ENCODE measurements at regions not wholly inside any gene's neighbourhood (a gene's known extent, or its start where the extent isn't known, plus 50 kb on each side); places are given as distances from the start of the nearest gene placed in this dataset.

DNA sequence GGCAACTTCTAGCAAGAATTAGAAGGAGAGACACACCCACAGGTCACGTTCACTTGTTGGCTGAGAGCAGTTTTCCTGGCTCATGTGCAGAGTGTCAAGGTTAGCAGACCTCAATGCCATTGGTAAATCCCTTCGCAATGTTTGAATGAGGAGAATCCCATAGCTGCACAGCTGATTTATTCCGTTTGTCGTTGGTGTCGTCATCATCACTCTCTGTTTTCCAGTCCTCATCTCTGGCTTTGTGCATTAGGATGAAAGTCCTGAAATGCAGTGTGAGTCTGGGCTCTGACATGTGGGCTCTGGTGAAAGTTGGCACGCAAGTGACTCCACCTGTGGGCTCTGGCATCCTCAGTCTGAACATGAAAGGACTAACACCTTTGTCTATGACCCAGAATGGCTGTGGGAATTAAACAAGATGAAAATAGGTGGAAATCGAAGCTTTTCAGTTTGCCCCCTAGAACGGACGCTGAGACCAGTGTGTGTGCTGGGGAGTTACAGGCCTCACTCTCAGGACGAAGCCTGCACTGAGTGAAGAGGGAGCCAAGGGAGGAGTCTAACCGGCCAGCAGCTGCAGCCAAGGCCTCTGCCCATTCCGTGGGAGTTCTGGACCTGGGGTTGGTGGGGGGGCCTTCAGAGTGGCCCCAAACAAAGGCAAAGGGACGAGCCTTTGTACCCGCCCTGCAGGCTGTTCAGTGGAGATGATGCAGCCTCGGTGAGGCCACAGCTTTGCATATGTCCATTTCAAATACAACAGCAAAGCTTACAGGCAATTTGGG is 74.8 kb upstream of the ZNF516 start:
- no peak for DNase-seq

DNA sequence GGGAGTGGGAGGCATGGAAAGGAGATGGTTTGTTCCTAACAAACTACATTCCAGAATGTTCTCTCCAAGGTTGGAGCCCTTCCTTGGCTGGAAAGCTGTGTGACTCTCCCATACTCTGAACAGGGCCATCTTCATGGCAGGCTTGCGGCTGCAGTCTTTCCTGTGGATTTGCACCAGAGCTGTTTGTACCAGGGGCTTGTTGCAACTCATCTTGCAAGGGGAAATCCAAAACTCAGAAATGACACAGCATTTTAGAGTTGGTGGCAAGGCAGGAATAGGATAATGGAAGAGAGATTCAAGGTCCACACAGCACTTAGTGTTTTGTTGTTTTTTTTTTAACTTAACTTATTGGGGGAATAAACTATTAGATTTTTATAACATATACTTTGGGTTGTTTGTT is 73.7 kb upstream of the ZNF516 start:
- DNase-seq, result no peak

DNA sequence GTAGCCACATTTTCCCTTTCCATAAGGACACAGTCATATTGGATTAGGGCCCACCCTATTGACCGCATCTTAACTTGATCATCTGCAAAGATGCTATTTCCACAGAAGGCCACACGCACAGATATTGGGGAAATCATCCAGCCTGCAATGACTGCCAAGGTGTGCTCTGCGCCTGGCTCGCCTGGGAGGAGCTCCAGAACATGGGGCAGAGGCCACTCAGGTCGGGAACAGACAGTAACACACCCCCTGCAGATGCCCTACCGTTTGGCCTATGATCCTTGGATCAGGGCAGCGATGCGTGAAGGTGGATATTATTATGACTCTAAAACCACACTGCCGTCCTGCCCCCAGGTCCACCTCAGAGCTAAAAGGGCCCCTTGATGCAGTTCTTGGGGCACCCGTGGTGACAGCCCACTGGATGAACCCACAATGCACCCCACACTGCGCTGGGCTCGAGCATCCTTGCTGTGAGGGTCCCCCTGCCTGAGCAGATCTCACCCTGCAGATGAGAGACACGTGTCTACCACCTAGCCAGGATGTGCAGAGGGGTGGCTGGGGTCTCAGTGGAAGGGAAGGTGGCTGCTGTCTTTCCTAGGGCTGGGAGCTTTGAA is 72.9 kb upstream of the ZNF516 start:
- no peak for DNase-seq

DNA sequence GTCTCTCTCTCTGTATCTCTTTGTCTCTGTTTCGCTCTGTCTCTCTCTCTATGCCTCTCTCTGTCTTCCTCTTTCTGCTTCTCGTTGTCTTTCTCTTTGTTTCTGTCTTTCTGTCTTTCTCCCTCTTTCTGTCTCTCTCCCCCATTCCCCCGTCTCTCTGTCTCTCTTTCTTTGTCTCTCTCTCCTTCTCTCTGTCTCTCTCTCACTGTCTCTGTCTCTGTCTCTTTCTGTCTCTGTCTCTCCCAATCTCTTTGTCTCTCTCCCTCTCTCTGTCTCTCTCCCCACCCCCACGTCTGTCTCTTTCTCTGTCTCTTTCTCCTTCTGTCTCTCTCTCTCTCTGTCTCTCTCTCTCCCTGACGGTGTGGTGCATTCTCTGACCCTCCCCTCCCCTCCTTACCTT is 71.9 kb upstream of the ZNF516 start:
- DNase-seq, result no peak

DNA sequence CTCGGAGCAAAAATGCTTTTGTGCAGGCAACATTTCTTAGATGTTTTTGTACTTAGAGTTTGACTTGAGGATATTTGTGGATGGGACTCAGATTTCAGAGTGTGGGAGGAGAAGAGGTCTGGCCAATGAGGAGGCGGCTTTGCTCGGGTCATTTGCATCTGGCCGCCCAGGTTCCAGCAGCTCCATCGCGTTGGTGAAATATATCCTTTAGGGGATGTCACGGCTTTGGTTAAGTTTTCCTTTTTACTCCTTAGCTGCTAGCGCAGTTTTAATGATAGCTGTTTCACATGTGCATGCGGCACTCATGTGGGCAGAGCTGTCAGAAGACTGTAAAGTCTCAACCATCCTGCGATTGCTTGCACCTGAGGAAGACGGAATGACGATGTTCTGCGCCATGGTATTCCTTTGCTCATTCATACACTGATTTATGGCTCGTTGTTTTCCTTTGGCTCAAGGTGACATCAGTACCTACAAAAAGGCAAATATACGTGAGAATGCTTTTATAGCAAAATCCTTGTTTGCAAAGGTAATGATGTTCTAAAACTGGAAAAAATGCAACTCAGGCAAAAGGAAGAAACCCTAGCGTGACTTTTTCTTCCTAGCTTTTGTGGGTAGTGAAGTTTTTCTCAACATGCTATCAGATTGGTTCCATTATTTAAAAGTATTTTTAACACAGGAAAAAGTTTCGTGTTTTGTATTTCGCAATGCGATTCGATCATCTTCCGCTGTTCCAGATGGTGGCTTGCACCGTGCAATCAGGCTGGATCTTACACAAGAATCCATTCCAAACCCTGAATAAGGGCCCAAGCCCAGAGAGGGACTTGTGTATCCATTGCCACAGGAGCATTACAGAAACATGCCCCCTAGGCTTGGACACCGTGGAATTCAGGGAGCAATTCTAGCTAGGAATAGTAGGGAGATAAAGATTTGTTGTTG is 70.5 kb upstream of the ZNF516 start:
- DNase-seq, result peak; percentile 11

DNA sequence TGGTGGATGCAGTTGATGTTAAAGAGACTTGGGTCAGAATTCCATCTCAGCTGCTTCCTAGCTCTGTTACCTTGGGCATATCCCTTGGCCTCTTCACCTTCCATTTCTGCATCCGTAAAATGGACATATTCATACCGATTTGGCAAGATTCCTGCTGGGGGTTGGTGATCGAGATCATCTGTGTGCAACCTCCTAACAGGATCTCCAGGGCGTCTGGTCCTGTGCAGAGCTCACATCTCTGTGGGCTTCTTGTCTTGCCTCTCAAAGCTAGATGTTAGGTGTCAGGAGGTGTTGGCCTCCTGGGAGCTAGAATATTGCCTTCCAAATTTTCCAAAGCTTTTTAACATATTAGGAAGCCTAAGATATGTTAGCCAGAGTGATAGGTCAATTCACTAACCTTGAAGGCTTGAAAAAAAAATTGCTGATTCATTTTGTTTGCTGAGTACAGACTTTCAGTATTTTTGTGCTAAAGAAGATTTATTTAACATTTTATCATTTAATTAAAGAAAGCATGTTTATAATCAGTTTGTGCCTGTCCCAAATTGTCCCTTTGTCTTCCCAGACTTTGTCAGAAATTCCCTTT is 69.7 kb upstream of the ZNF516 start:
- no peak for DNase-seq

DNA sequence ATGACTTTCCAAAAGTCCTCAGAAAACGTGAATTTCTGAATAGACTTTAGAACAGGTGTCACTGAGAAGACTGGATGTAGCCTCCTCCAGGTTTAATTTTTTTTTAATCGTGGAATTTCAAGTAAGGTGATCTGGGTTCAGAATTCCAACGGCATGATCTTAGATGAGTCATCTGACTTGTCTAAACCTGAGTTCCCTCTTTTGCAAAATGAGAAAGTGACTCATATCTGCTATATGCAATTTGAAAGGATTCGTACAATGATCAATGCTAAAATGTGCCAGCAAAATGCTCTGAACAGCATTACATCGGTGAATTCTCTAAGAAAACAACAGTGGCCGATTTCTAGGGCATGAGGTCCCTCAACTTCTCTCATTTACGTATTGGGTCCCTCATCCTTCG is 69.1 kb upstream of the ZNF516 start:
- no peak for DNase-seq

DNA sequence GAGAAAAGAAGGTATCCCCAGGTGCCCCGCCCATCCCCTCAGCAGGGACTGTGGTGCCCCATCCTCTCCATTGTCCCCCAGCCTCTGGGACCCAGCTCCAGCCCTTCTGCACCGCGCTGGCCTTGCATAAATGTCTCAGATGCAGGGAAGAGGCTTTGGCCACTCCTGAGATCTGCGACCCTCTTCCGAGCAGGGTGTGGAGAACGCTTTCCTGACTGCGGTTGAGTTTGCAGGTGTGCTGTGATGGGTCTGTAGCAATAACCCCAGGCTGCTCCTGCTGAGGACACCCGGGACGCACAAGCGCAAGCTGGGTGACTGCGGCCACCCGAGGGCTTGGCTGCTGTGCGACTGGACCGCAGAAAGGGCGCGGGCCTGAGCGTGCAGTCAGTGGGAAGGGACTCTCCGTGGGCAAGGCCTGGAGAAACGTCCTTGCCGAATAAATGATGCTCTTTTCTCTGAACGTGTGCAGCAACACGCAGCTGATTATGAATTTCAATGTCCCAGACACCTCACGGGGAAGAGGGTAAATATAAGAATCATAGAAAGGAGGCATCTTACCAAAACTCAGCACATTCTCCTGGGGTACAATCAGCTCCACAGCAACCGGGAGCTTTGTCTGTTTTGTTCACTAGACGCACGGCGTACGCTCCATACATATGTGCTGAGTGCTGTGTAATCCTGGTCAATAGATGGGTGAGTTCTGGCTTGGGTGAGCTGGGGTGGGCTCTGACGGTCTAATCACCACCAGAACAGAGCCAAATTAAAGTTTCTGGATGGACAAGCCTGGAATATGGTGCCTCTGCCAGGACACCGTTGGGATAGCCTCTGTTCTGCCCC is 67.5 kb upstream of the ZNF516 start:
- DNase-seq, result no peak

DNA sequence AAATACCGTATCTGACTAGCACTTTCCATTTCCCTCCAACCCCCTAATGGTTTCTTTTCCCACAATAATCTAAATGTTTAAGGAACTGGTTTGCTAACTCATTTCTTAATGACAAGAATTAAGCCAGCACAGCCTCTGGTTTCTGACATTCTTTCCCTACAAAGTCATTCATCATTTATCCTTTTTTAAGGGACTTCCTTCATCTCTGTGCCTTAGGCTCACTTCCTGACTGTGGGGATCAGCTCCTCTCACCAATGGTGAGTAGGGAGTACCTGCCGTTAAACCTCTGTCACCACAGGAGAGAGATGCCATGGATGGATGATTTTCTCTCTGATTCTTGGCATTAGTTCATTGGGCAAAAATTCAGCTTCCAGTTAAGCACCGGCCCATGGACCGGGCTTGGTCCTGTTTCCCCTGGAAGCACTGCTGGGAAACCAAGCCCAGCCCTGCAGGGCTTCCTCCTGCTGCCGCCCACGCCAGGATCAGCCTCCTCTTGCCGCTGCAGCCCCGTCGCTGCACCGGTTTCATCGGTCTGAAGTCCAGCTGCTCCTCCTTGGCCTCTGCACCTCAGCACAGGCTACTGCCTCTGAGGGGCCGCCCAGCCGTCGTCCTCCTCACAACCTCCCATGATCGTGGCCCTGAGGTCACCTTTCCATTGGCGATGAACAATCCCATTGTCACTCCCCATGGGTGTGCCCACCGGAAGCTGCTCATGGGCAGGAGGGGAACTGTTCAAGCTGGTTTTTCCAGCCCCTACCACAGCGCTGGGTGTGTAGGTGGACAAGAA is 64.0 kb upstream of the ZNF516 start:
- DNase-seq, result no peak

DNA sequence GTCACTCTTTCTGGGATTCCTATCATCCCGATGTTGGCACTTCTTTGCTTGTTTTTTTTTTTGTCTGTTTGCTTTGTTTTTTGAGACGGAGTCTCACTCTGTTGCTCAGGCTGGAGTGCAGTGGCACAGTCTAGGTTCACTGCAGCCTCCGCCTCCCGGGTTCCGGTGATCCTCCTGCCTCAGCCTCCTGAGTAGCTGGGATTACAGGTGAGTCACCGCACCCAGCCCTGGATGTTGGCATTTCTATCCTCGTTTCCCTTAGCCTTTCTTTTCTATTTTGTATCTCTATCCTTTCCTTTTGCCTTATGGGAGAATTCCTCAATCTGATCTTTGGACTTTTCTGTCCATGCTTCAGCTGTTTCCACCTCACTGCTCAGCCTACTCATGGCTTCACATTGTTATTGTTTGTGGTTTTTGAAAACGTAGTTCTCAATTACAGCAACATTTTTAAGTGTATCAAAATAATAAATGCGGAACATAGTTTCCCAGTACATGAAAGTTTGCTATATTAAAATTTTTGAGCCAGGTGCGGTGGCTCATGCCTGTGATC is 62.1 kb upstream of the ZNF516 start:
- DNase-seq, result no peak

DNA sequence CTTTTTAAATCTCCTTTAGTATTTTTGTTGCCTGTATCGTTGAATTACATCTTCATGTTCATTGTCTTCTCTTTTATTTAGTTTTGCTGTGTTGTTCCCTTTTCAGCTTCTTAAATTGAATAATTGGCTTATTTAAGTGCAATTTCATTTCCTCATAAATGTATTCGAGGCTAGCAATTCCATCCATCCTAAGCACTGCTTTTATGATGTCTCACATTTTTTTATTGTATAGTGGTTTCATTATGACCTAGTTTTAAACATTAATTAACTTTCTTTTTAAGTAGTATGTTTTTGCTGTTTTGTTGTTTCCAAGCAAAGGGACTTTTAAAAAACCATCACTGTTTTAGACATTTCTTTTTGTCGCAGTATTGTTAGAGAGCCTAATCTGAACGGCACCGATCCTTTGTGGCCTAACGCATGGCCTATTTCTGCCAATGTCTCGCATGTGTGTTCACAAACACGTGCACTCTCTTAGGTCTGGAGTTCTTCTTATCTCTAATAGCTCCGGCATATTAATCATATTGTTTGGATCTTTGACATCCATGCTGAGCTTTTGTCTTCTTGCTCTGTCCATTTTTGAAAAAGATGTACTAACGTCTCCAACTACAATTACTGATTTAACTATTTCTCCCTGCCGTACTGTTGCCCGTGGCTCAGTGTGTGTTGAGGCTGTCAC is 59.6 kb upstream of the ZNF516 start:
- no peak for DNase-seq

DNA sequence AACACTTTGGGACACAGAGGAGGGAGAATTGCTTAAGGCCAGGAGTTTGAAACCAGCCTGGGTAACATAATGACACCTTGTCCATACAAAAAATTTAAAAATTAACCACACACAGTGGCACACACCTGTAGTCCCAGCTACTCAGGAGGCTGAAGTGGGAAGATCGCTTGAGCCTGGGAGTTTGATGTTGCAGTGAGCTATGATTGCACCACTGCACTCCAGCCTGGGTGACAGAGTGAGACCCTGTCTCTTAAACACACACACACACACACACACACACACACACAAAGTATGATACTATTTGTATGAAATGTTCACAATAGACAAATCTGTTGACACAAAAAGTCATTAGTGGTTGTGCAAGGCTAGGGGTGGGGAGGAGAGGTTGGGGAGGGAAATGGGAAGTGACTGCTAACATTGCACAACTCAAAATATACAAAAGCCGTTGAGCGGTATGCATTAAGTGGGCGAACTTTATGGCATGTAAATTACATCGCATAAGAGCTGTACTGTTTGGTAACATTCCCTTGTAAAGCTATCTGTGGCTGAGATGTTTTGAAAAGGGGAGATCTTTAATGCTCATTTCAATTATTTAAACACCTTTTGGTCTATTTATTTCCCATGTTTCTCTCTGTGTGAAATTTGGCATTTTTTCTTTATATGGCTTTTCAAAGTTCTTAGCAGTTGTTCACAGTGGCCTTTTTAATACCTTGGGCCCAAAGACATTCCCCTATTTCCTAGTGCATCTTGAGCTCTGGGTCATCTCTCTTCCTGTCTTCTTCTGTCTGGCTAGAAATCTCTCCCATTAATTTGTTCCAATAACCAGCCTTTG is 58.9 kb upstream of the ZNF516 start:
- no peak for DNase-seq

DNA sequence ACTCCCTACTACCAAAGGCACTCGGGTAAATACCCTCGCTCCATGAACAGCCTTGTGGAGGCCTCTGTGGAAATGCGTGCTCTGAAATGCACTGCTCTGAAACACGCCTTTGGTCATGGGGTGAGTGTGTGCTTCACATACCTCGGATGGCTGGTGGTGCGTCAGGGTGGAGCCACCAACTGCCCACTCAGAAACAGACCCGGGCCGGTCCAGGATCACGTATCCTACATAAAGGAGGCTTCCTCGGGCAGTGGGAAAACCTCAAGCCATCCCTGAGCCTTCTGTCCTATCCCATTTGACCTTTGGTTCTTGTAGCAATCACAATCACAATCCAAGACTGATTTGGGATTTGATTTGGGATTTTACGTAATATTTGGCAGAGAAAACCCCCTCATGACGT is 53.5 kb upstream of the ZNF516 start:
- no peak for DNase-seq

DNA sequence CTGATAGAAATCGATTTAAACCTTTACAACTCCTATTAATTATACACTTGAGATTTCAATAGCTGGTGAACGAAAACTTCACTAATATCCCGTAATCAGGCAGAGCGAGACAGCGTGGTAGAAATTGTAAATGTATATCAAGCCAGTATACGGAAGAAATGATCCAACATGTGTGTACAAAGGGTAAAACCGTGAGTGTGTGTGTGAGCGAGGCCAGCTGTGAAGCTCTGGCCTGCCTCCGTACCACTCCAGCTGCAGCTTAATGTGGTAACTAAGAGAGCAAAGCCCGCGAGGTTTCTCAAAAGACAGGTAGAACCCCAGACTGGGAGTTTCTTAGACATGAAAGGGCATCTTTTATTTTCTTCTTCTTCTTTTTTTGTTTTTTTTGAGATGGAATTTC is 52.3 kb upstream of the ZNF516 start:
- DNase-seq, result no peak

DNA sequence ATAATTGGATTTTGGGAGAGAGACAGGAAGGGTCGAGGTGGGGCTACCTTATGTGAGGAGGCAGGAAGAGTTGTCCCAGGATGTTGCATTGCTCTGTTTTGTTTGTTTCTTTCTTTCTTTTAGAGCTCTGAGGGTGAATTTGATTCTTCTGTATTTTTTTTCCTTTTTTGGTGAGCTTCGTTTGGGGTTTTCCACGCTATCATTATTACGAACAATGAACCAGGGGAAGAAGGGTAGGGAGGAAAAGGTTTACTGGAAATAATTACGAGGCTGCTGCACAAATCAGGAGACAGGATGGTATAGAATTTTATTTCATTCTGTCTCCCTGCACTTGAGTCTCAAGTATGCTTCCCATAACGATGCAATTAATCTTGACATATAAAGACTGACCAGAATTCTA is 51.4 kb upstream of the ZNF516 start:
- no peak for DNase-seq

DNA sequence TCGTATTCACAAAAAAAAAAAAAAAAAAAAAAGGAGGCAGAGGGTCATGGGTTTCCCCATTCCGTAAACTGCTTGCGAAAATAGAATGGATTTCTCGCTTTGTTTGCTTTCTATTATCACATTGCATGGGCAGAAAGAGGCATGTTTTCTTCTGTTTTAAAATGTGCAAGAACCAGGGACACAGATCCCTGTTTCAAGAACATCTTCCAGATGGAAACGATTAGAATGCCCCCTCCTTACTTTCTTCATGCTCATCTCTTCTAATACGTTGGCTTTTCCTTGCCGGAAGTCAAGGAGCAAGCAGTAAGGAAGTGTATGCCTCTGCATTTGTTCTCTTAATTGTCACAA is 51.0 kb upstream of the ZNF516 start:
- no peak for DNase-seq

DNA sequence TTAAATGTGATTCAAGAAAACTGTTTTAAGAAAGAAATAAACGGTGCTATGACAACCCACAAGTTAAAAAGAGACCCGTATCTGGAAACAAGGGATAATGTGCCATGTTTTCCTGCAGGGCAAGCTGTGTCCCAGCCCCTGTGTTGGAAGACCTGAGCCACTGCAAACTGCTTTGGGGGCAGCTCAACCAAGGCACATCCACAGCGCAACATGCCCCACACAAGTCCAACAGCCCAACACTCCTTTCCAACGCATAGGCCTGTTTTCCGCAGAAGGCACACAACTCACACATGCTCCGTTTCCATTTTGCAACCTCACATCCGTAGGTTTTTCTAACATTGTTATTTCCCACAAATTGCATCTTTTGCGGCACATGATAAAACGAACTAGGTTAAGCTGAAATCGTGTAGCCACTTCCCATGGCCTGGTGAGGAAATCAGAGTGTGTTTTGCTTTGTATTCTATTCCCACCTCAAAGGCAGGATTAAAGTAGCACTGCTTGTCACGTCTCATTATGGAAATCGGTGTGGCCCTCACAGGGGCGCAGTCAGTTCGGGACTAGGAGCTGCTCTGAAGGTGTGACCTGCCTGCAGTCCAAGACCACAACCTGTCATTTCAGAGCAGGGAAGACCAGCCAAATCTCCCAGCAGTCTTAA is 50.5 kb upstream of the ZNF516 start:
- DNase-seq, result no peak

DNA sequence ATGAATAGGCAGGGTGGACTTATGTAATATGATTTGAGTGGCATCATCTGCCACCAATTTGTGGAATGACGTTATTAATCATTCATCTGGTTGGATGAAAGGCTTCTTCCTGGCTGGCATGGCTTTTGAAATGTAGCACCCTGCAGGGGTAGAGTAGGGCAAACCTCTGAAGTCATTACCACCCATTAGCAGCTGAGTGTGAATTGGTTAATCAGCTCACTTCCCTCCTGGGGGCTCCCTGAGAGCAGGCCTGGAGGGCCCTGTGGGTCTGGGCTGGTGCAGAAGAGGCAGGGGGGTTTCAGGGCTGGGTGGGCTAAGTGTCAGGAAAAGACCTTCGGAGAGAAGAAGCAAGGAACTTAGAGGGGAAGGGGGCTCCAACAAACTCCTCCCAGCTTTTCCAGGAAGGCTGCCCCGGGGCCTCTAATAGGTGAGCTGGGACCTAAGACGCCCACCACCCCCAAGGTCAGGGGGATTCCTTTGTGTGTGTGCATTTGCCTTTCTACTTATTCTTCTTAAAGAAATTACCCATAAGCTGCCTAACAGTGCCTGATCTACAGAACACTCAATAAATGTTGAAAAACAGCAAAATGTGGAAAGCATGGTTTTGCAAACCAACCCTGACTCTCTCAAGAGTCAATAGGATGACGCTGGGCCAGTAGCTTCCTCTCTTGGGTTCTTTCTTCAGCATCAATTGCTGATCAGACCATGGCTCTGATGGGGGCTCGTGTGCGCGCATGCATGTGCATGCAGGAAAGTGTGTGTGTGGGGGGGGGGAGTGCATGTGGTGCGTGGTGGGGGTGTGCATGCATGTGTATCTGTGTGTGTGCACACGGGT is 49.7 kb upstream of the ZNF516 start:
- DNase-seq, result no peak

Measured in T1000 (cell line).